Putamen (tissue), 1 donor: ENCODE measurements at regions not wholly inside any gene's neighbourhood (a gene's known extent, or its start where the extent isn't known, plus 50 kb on each side); places are given as distances from the start of the nearest gene placed in this dataset.

Source experiments
- DNase-seq: peaks from one replicate; pipeline ENCODE4 v3.0.0-alpha.2; 2016; ENCODE audit warnings: low spot score

GRCh38 chr18:70662588-70662987 lies 373.7 kb downstream of the SOCS6 start:
- no peak for DNase-seq

DNA sequence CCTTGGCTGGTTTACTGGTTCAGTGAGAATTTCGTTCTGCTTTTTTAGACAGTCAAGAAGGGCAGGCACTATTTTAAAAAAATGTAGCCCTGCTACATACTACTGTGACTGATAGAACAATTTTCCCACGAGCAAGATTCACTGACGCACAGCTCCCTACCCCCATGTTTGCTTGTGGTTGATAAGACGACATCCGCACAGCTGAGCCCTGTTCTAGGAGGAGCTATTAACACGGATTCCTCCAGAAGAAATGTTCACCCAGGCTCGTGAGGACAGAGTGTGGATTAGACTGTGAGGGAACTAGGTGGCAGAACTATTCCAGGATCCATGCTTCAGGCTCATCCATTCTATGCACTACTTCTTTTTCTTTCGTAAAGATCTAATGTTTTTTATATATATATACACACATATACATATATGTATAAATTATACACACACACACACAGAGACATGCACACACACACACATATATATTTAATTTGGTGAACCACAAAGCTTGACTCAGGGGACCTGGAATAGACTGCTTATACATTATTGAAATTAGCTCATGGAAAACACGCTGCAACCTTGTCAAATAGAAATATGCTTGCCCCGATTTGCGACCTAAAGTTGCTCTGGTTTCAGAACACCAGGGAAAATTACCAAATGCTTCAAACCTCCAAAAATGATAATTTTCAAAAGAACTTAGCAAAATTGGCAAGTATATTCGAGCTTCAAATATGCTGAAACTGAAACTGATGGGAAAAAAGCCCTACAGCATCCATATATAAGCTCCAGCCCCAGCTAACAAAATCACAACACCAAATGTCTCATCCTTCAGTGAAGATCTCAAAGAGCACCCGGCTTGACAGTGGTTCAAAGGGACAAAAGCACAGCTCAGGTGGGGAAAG lies 370.4 kb downstream of the SOCS6 start:
- no peak for DNase-seq

GRCh38 chr18:70653671-70654070 lies 364.8 kb downstream of the SOCS6 start:
- DNase-seq: no peak

GRCh38 chr18:70650878-70651277 lies 362.0 kb downstream of the SOCS6 start:
- DNase-seq: no peak

DNA sequence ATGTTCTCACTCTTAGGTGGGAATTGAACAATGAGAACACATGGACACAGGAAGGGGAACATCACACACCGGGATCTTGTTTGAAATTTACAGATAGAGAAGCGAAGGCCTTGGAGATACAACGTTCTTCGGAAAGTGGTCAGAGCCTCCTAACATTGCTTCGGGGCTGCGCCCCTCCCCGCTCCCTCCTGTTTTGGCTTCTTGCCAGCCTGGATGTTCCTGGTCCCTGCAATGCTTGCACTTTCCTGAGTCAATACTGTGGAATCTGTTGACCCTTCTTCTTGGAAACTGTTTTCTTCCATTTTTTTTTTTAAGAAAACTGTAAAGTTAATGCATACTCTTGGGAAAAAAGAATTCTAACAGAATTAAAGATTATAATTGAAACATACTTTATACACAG lies 360.8 kb downstream of the SOCS6 start:
- no peak for DNase-seq

DNA sequence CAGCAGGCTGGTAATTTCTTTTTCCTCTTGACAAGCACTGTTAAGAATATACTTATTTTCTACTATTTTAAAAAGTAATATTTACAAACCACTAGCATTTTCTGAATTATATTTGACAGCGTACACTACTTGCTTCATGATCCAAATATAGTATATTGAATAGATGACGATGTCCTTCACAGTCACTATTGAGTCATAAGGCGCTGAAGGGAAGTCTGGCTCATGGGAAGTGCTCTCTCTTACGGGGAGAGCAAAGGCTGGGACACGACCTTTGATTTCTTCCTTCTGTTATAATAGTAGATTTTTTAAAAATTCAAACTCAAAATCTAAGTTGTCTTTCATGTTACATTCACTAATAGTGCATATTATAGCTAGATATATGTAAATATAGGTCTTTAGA lies 357.1 kb downstream of the SOCS6 start:
- no peak for DNase-seq

DNA sequence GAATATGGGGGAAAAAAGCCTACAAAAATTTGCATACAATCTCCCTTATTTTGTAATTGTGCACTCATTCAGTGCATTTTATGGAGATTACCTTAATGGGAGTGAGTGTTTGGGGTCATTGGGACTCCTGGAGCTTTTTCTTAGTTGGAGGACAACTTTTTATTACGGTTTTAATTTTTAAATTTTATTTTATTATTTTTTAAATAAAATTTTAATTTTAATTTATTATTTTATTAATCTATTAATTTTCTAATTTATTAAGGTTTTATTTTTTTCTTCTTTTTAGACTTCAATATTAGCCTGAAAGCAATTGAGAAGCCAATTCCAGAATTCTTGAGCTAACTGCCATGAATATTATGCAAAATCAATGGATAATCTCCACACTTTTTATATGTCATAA lies 355.0 kb downstream of the SOCS6 start:
- DNase-seq: no peak

GRCh38 chr18:70641156-70641775 lies 352.4 kb downstream of the SOCS6 start:
- no peak for DNase-seq

DNA sequence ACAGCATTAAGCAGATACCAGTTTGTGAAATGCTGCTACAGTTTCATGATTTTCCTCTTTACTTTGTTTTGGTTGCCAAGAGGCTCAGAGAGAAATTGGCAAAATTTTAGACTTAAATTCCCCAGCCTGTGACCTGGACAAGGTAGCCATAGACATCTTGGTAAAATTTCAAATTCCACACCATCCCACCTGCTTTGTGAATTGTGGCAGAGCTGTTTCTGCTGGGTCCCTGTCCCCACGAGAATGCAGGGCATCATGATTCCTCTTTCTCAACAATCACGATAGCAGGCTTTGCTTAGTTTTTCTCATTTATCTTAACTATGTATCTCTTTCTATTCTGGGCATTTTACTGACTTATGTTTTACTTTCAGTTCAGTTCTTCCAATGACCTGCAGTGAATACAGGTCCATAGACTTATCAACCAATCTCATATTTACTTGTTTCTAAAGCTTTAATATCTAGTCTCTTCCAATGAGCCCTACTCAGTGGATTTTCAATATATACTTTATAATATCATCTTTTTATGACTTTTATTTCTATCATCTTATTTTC lies 351.6 kb downstream of the SOCS6 start:
- DNase-seq: no peak

DNA sequence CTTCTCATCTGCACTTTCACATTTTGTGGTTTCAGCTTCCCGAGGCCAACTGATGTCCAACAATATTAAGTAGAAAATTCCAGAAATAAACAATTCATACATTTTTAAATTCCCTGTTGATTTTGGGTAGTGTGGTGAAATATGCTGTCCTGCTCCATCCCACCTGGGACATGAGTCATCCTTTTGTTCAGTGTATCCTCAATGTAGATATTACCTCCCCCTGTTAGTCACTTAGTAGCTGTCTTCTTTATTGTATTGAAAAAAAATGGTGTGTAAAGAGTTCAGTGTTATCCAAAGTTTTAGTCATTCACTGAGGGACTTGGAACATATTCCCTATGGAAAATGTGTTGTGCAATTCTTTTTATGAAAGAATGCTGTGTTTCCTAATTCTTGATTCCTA lies 348.1 kb downstream of the SOCS6 start:
- no peak for DNase-seq

- peak; percentile 16 for DNase-seq
These were observed 345.8 kb downstream of the SOCS6 start for GRCh38 chr18:70634576-70635147.

DNA sequence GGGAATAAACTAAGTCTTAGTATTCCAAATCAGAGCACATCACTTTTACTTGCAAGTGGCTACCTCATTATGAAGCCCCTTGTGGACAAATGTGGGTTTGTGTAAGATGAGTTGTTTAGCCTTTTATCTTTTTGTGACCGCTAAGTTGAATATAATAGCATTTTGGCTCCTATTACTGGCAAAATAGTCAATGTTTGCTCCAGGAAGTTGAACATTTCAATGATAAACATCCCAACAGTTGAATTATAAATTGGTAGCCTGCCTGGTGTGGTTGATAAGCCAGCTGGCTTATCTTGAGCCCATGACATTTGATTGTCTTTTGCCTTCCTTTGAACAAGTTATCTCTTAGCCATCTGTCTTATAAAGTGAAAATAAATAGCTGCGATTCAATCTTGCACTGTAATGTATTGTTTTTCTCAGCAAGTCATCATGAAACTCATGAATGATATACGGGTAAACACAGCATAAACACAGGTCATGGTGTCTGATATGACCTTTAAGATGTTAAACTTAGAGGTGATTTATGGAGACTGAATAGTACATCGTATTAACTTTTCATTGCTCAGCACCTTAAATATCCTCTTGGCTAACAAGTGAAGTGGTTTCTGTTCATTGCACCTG lies 338.4 kb downstream of the SOCS6 start:
- no peak for DNase-seq

DNA sequence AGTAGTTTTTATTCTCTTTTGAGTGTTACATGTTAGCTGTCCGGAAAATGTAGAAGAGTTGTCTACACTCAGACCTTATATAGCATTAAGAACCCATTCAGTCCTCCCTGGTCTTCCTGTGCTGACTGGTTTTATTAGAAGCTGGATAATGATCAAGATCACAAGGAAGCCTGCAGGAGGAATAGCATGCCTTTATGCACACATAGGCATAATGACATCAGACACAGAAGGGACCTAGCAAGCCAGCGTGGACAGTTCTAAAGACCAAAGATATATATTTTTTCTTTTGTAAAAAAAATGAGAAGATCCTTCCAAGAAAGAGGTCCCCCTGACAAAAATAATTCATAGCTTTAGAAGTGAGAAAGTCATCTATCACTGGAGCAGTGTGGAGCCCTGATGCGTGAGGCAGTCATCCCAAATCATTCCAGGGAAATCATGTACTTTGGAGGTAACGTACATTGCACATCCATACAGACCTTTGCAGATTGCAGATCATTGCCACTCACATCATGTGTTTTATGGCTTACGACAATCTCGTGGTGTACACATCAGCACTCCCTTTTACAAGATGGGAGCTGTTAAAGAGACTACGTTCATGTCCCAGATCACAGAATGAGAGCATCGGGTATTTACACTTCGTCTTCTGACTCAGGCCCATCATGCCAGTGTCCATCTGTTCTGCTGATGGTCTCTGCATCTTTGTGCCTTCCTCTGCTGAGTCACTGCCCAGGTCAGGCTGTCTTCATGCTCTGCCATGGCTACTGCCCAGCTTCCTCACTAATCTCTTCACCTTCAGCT lies 334.0 kb downstream of the SOCS6 start:
- DNase-seq: no peak

DNA sequence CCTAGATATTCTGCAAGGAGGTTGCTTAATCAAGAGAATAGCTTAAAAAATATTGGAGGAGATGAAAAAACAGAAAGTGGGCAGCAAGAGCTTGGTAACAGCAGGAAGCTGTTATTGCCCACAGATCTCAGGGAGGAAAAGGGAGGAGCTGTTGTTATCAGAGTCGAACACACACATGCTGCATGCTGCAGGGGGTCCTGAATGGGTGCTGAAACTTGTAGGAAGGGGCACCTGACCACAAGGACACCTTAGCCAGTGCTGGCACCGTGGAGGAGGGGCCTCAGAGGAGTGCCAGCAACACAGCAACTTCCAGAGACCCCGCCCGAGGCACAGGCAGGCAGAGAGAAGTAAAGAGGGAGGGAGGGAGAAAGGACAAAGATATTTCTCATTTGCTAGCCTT lies 332.9 kb downstream of the SOCS6 start:
- no peak for DNase-seq

- no peak for DNase-seq
These were observed 332.2 kb downstream of the SOCS6 start for GRCh38 chr18:70620837-70621612.

- DNase-seq: no peak
These were observed 328.3 kb downstream of the SOCS6 start for GRCh38 chr18:70617020-70617763.

DNA sequence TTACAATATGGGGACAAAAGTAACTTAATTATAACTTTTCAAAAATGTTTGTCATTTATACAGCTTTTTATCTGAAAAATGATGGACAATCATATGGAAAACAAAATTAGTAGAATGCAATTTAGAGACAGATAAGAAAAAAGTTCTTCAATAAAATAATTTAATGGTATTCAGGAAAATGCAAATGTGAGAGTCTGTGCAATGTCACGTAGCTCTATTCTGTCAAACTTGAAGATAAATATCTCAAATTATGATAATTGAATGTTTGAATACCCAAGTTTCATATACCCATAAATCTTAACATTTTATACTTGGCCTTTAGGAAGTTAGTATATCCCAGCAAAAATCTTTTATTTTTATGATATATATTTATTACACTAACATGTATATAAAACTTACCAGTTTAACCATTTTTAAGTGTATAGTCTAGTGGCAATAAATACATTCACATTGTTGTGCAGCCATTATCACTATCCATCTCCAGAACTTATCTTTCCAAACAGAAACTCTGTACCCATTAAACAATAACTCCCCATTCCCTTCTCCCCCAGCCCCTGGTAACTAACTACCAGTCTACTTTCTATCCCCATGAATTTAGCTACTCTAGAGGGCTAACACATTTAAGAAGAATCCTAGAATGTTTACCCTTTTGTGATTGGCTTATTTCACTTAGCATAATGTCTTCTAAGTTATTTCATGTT lies 311.5 kb downstream of the SOCS6 start:
- DNase-seq: no peak

- no peak for DNase-seq
These were observed 309.6 kb downstream of the SOCS6 start for GRCh38 chr18:70598406-70598805.

- no peak for DNase-seq
These were observed 294.1 kb downstream of the SOCS6 start for GRCh38 chr18:70582981-70583380.

- DNase-seq: no peak
These were observed 289.6 kb downstream of the SOCS6 start for GRCh38 chr18:70578480-70578879.
